Mesendoderm (in vitro differentiated cells): ENCODE measurements at regions not wholly inside any gene's neighbourhood (a gene's known extent, or its start where the extent isn't known, plus 50 kb on each side); places are given as distances from the start of the nearest gene placed in this dataset.
A peak's percentile ranks its signal among the peaks of the same experiment; 100 is the strongest.

Source experiments
- DNase-seq: peaks from one replicate; pipeline ENCODE4 v3.0.0; 2013
- H2AK5ac ChIP-seq: 2 replicates; pipeline ENCODE4 v1.6.1; 2013; ENCODE audit warnings: low read length, inconsistent platforms
- H2BK120ac ChIP-seq: 2 replicates; pipeline ENCODE4 v1.6.1; 2013; ENCODE audit warnings: low read depth, mild to moderate bottlenecking, low read length, moderate library complexity, mixed read lengths
- H2BK15ac ChIP-seq: replicated peaks from 2 replicates; pipeline ENCODE4 v1.6.1; 2013; ENCODE audit warnings: low read depth, mild to moderate bottlenecking, moderate library complexity
- H2BK5ac ChIP-seq: 2 replicates; pipeline ENCODE4 v1.6.1; 2013; ENCODE audit warnings: low read length, inconsistent platforms
- H3K18ac ChIP-seq: 2 replicates; pipeline ENCODE4 v1.6.1; 2013; ENCODE audit warnings: mild to moderate bottlenecking, low read length, mixed read lengths
- H3K23ac ChIP-seq: one replicate; pipeline ENCODE4 v1.6.1; 2013; ENCODE audit warnings: low read length
- H3K27ac ChIP-seq: 2 replicates; pipeline ENCODE4 v1.5.1; 2013; ENCODE audit warnings: low read depth, mild to moderate bottlenecking, inconsistent platforms, low read length, moderate library complexity
- H3K27me3 ChIP-seq: 2 replicates; pipeline ENCODE4 v1.6.1; 2013; ENCODE audit warnings: low read length, control low read depth, mild to moderate bottlenecking, inconsistent platforms; ENCODE audit not compliant: insufficient read depth, poor library complexity
- H3K36me3 ChIP-seq: 2 replicates; pipeline ENCODE4 v1.6.1; 2013; ENCODE audit warnings: low read length, inconsistent platforms; ENCODE audit not compliant: control insufficient read depth, insufficient read depth
- H3K4ac ChIP-seq: one replicate; pipeline ENCODE4 v1.6.1; 2013; ENCODE audit warnings: low read depth, mild to moderate bottlenecking, low read length, moderate library complexity
- H3K4me1 ChIP-seq: 2 replicates; pipeline ENCODE4 v1.6.1; 2013; ENCODE audit warnings: low read depth, low read length, inconsistent platforms; ENCODE audit not compliant: control insufficient read depth
- H3K4me2 ChIP-seq: 2 replicates; pipeline ENCODE4 v1.6.1; 2013; ENCODE audit warnings: low read length
- H3K4me3 ChIP-seq: 2 replicates; pipeline ENCODE4 v1.5.1; 2013; ENCODE audit warnings: mild to moderate bottlenecking, low read length
- H3K56ac ChIP-seq: one replicate; pipeline ENCODE4 v1.6.1; 2013; ENCODE audit warnings: low read length
- H3K79me1 ChIP-seq: 2 replicates; pipeline ENCODE4 v1.6.1; 2013; ENCODE audit warnings: low read length, inconsistent platforms
- H3K79me2 ChIP-seq: 2 replicates; pipeline ENCODE4 v1.6.1; 2013; ENCODE audit warnings: mild to moderate bottlenecking, low read length; ENCODE audit not compliant: control insufficient read depth, insufficient read depth
- H3K9ac ChIP-seq: 2 replicates; pipeline ENCODE4 v1.6.1; 2013; ENCODE audit warnings: low read length, inconsistent platforms
- H4K5ac ChIP-seq: one replicate; pipeline ENCODE4 v1.6.1; 2013; ENCODE audit warnings: low read length
- H4K8ac ChIP-seq: one replicate; pipeline ENCODE4 v1.6.1; 2013; ENCODE audit warnings: low read depth, mild to moderate bottlenecking, control low read depth, low read length, moderate library complexity
- WGBS: extraction: QIAGEN DNeasy Blood & Tissue Kit; methylation state at CpG from one replicate; pipeline ENCODE4 v1.1.7; 2013; ENCODE audit warnings: low lambda C conversion rate, missing lambda C conversion rate; ENCODE audit not compliant: insufficient coverage; ENCODE audit errors: extremely low coverage; 5-methylcytosine and 5-hydroxymethylcytosine counted together

- no peak overlapping the region for H3K23ac ChIP-seq
- no peak overlapping the region for H3K9ac ChIP-seq
- no CpG with 5 or more reads among the region's 3 CpGs for WGBS
- H3K79me2 ChIP-seq: no peaks in the 10 kb centered on the region
- peak; percentile 17 for DNase-seq
- no peak overlapping the region for H2BK5ac ChIP-seq
- H4K5ac ChIP-seq: no peak overlapping the region
- no peak overlapping the region for H3K18ac ChIP-seq
- H4K8ac ChIP-seq: no peak overlapping the region
- no peak overlapping the region for H3K27ac ChIP-seq
- H3K4ac ChIP-seq: no peak overlapping the region
- no peaks in the 10 kb centered on the region for H3K4me1 ChIP-seq
- H3K4me2 ChIP-seq: no peak overlapping the region
- no peak overlapping the region for H3K4me3 ChIP-seq
- H3K36me3 ChIP-seq: no peaks in the 10 kb centered on the region
- no peak overlapping the region for H2BK15ac ChIP-seq
- no peak overlapping the region for H2BK120ac ChIP-seq
- no peak overlapping the region for H2AK5ac ChIP-seq
- H3K79me1 ChIP-seq: no peaks in the 10 kb centered on the region
- no peak overlapping the region for H3K56ac ChIP-seq
- H3K27me3 ChIP-seq: no peaks in the 10 kb centered on the region
These were observed 516.6 kb upstream of the C16orf82 start for GRCh38 chr16:26550111-26550610.

GRCh38 chr16:26554030-26554429 is 512.7 kb upstream of the C16orf82 start:
- Histone ChIP-seq H3K4ac (no peak overlapping the region), H2BK15ac (no peak overlapping the region), H3K36me3 (no peaks in the 10 kb centered on the region), H2BK5ac (no peak overlapping the region), H3K18ac (no peak overlapping the region), H3K56ac (no peak overlapping the region), H3K79me1 (no peaks in the 10 kb centered on the region), H3K4me1 (no peaks in the 10 kb centered on the region), H4K5ac (no peak overlapping the region), H3K9ac (no peak overlapping the region), H2AK5ac (no peak overlapping the region), H3K4me2 (no peak overlapping the region), H3K4me3 (no peak overlapping the region), H3K27me3 (no peaks in the 10 kb centered on the region), H3K23ac (no peak overlapping the region), H4K8ac (no peak overlapping the region), H3K79me2 (no peaks in the 10 kb centered on the region), H2BK120ac (no peak overlapping the region), H3K27ac (no peak overlapping the region)
- no CpG with 5 or more reads among the region's 3 CpGs for WGBS
- no peak for DNase-seq

GRCh38 chr16:26561303-26561702 is 505.4 kb upstream of the C16orf82 start:
- H3K4me2 ChIP-seq: no peak overlapping the region
- no peak overlapping the region for H2BK120ac ChIP-seq
- DNase-seq: no peak
- H3K27me3 ChIP-seq: no peaks in the 10 kb centered on the region
- H3K23ac ChIP-seq: no peak overlapping the region
- H4K8ac ChIP-seq: no peak overlapping the region
- no peak overlapping the region for H4K5ac ChIP-seq
- no peak overlapping the region for H2AK5ac ChIP-seq
- no peak overlapping the region for H3K27ac ChIP-seq
- no peaks in the 10 kb centered on the region for H3K79me2 ChIP-seq
- no peaks in the 10 kb centered on the region for H3K4me1 ChIP-seq
- no peak overlapping the region for H2BK5ac ChIP-seq
- H3K36me3 ChIP-seq: no peaks in the 10 kb centered on the region
- H3K18ac ChIP-seq: no peak overlapping the region
- no peak overlapping the region for H3K9ac ChIP-seq
- no peak overlapping the region for H3K56ac ChIP-seq
- no peaks in the 10 kb centered on the region for H3K79me1 ChIP-seq
- WGBS: no CpG with 5 or more reads among the region's 6 CpGs
- H3K4ac ChIP-seq: no peak overlapping the region
- H2BK15ac ChIP-seq: no peak overlapping the region
- no peak overlapping the region for H3K4me3 ChIP-seq

- H2AK5ac ChIP-seq: no peak overlapping the region
- no peak overlapping the region for H3K4me3 ChIP-seq
- no peak overlapping the region for H2BK5ac ChIP-seq
- DNase-seq: no peak
- no peaks in the 10 kb centered on the region for H3K4me1 ChIP-seq
- no peak overlapping the region for H3K27ac ChIP-seq
- H4K5ac ChIP-seq: no peak overlapping the region
- no peaks in the 10 kb centered on the region for H3K79me2 ChIP-seq
- no peaks in the 10 kb centered on the region for H3K27me3 ChIP-seq
- no peaks in the 10 kb centered on the region for H3K79me1 ChIP-seq
- WGBS: no CpG with 5 or more reads among the region's 2 CpGs
- no peak overlapping the region for H2BK15ac ChIP-seq
- H2BK120ac ChIP-seq: no peak overlapping the region
- no peak overlapping the region for H3K9ac ChIP-seq
- no peak overlapping the region for H4K8ac ChIP-seq
- no peak overlapping the region for H3K18ac ChIP-seq
- H3K4ac ChIP-seq: no peak overlapping the region
- H3K56ac ChIP-seq: no peak overlapping the region
- no peak overlapping the region for H3K23ac ChIP-seq
- no peaks in the 10 kb centered on the region for H3K36me3 ChIP-seq
- H3K4me2 ChIP-seq: no peak overlapping the region
These were observed 503.7 kb upstream of the C16orf82 start for GRCh38 chr16:26563018-26563417.

GRCh38 chr16:26567356-26567755 is 499.4 kb upstream of the C16orf82 start:
- Histone ChIP-seq H3K4ac (no peak overlapping the region), H3K36me3 (no peaks in the 10 kb centered on the region), H3K79me1 (no peaks in the 10 kb centered on the region), H3K9ac (no peak overlapping the region), H2BK15ac (no peak overlapping the region), H2BK120ac (no peak overlapping the region), H4K8ac (no peak overlapping the region), H2AK5ac (no peak overlapping the region), H3K23ac (no peak overlapping the region), H4K5ac (no peak overlapping the region), H3K27ac (no peak overlapping the region), H3K56ac (no peak overlapping the region), H3K4me2 (no peak overlapping the region), H3K4me1 (no peaks in the 10 kb centered on the region), H3K27me3 (no peaks in the 10 kb centered on the region), H2BK5ac (no peak overlapping the region), H3K4me3 (no peak overlapping the region), H3K18ac (no peak overlapping the region), H3K79me2 (no peaks in the 10 kb centered on the region)
- WGBS: no CpG with 5 or more reads among the region's 9 CpGs
- no peak for DNase-seq

GRCh38 chr16:26569793-26570192 is 496.9 kb upstream of the C16orf82 start:
- H4K5ac ChIP-seq: no peak overlapping the region
- H2BK5ac ChIP-seq: no peak overlapping the region
- H3K18ac ChIP-seq: no peak overlapping the region
- no peak overlapping the region for H3K56ac ChIP-seq
- no peaks in the 10 kb centered on the region for H3K79me2 ChIP-seq
- no peaks in the 10 kb centered on the region for H3K27me3 ChIP-seq
- DNase-seq: peak; percentile 76
- no peaks in the 10 kb centered on the region for H3K79me1 ChIP-seq
- H4K8ac ChIP-seq: no peak overlapping the region
- no peaks in the 10 kb centered on the region for H3K4me1 ChIP-seq
- H3K9ac ChIP-seq: no peak overlapping the region
- H3K4me3 ChIP-seq: no peak overlapping the region
- no peak overlapping the region for H3K27ac ChIP-seq
- no peak overlapping the region for H2AK5ac ChIP-seq
- no peak overlapping the region for H3K23ac ChIP-seq
- no peak overlapping the region for H3K4me2 ChIP-seq
- no peaks in the 10 kb centered on the region for H3K36me3 ChIP-seq
- H2BK15ac ChIP-seq: no peak overlapping the region
- H2BK120ac ChIP-seq: no peak overlapping the region
- no peak overlapping the region for H3K4ac ChIP-seq
